CMK (cell line): ENCODE measurements at regions not wholly inside any gene's neighbourhood (a gene's known extent, or its start where the extent isn't known, plus 50 kb on each side); places are given as distances from the start of the nearest gene placed in this dataset.
"Not testable (repeated sequence)": the region's sequence is repeated elsewhere in the genome, so short reads cannot be mapped to it uniquely, and the experiment has no call there.

Experiments
- DNase-seq: peaks from one replicate; pipeline ENCODE4 v3.0.0-alpha.2; 2010; ENCODE audit warnings: low read depth

DNA sequence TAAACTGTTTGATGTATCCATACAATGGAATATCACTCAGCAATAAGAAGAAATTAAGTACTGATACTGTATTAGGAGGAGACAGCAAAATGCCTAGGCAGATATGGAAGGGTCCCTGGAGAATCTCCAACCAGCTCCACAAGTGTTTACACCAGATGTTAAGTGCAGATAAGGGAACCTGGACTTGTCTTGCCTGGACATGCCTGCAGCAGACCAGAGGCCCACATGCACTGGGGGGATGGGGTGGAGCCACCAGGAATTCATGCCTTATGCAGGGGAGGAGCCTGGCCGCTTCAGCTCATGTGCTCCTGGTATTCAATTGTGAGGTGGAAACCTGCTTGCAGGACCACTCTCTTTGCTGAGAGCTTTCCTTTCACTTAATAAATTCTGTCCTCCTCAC is 287.6 kb downstream of the LIPI start:
- DNase-seq, result not testable (repeated sequence)

GRCh38 chr21:13921455-13921854 is 289.3 kb downstream of the LIPI start:
- not testable (repeated sequence) for DNase-seq

DNA sequence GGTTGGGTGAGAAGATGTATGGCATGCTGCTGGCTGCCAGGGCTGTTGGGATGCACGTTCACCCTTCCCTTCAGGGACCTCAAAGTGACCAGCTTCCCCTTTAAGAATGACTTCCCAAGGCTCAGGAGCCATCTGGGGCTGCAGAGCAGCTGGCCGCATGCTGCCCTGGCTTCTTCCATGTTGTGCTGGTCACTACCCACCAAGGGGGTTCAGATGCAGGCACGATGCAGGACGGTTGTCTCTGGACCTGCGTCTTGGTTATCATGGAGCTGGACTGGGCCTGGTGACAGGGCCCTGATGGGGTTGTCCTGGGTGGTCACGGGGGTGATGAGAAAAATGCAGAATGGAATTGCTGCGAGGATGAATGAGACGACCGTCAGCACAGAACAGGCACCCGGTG is 297.8 kb downstream of the POTED start:
- not testable (repeated sequence) for DNase-seq

DNA sequence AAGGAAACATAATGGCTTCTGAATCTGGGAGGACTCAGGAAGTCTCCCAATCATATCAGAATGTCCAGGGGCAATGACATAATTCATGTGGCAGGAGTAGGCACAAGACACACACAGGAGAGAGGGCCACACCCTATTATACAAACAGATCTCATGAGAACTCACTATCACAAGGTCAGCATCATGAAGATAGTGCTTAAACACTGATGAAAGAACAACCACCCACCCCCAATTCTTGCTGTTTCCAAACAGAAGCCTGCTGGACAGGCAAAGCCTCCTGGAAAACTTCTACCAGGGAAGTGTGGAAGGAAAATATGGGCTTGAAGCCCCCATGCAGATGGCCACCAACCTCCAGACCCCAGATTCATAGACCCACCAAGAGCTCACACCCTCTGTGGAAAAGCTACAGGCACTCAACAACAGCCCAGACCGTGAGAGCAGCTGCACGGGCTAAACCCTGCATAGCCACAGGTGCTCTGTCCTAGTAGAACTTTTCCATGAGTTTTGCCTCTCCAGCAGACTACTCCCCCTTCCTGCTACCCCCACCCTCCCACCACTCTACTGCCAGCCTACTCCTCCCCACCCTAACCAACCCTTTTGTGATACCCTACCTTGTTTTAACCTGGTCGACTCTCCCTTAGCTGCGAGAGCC is 287.1 kb downstream of the POTED start:
- DNase-seq, result not testable (repeated sequence)

DNA sequence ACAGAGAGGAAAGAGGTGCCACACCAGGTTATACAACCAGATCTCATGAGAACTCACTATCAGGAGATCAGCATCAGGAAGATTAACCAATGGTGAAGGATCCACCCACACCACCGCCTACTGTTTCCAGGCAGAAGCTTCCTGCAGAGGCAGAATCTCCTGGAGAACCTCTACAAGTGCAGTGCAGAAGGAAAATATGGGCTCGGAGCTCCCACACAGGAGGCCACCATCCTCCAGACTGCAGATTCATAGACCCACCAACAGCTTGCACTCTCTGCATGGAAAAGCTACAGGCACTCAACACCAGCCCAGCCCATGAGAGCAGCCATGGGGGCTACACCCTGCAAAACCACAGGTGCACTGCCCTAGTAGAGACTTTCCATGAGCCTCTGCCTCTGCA is 284.0 kb downstream of the POTED start:
- not testable (repeated sequence) for DNase-seq

GRCh38 chr21:13893025-13893424 is 283.4 kb downstream of the POTED start:
- not testable (repeated sequence) for DNase-seq

DNA sequence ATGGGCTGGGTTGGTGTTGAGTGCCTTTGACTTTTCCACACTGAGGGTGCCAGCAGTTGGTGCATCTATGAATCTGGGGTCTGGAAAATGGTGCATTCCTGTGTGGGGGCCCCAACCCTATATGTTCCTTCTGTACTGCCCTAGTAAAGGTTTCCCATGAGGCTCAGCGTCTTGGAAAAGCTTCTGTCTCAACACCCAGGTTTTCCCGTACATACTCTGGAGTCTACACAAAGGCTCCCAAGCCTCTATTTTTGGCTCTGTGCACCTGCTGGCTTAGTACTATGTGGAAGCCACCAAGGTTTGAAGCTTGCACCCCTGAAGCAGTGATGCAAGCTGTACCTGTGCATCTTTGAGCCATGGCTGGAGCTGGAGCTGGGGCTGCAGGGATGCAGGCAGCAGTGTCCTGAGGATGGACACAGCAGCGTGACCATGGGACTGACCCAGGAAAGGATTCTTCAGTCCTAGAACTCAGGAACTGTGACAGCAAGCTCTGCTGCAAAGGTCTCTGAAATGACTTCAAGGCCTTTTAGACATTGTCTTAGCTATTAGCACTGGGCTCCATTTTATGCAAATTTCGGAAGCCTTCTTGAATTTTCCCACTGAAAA is 282.7 kb downstream of the POTED start:
- DNase-seq, result not testable (repeated sequence)

DNA sequence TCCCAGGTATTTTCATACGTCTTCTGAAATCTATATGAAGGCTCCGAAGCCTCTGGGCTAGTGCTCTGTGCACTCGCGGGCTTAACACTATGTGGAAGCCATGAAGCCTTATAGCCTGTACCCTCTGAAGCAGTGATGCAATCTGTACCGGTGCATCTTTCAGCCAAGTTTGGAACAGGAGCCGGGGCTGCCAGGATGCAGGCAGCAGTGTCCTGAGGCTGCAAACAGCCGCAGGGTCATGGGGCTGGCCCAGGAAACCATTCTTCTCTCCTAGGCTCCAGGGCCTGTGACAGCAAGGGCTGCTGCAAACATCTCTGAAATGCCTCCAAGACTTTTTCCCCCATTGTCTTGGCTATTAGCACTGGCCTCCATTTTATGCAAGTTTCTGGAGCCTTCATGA is 279.6 kb downstream of the POTED start:
- DNase-seq, result not testable (repeated sequence)

DNA sequence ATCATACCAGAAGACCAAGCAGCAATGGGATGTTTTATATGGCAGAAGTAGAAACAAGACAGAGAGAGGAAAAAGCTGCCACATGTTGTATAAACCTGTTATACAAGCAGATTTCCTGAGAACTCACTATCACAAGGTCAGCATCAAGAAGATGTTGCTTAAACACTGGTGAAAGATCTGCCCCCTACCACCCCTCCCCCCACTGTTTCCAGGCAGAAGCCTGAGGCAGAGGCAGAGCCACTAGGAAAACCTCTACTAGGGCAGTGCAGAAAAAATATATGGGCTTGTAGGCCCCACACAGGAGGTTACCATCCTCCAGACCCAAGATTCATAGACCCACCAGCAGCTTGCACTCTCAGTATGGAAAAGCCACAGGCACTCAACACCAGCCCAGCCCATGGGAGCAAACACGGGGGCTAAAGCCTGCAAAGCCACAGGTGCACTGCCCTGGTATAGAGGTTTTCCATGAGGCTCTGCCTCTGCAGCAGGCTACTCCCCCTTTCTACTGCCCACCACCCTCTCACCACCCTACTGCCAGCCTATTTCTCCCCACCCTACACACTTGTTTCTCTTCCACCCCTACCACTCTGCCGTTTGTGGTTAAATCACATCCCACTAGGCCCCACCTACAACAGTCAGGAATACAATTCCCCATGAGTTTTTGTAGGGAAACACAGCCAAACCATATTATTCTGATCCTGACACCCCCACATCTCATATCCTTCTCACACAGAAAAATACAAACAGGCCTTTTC is 274.2 kb downstream of the POTED start:
- DNase-seq, result not testable (repeated sequence)

DNA sequence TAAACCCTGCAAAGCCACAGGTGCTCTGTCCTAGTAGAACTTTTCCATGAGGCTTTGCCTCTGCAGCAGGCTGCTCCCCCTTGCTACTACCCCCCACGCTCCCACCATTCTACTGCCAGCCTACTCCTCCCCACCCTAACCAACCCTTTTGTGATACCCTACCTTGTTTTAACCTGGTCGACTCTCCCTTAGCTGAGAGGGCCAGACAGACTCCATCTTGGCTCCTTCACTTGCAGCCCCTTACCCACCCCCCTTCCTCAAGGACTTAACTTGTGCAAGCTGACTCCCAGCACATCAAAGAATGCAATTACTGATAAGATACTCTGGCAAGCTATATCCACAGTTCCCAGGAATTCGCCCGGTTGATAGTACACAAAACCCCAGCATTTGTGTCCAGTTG is 267.9 kb downstream of the POTED start:
- DNase-seq, result not testable (repeated sequence)

DNA sequence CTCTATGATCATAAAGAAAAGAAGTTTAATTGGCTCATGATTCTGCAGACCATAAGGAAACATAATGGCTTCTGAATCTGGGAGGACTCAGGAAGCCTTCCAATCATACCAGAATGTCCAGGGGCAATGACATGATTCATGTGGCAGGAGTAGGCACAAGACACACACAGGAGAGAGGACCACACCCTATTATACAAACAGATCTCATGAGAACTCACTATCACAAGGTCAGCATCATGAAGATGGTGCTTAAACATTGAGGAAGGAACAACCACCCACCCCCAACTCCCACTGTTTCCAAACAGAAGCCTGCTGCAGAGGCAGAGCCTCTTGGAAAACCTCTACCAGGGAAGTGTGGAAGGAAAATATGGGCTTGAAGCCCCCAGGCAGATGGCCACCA is 267.4 kb downstream of the POTED start:
- not testable (repeated sequence) for DNase-seq

DNA sequence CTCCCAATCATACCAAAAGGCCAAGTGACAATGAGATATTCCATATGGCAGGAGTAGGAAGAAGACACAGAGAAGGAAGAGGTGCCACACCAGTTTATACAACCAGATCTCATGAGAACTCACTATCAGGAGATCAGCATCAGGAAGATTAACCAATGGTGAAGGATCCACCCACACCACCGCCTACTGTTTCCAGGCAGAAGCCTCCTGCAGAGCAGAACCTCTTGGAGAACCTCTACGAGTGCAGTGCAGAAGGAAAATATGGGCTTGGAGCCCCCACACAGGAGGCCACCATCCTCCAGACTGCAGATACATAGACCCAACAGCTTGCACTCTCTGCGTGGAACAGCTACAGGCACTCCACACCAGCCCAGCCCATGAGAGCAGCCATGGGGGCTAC is 264.4 kb downstream of the POTED start:
- DNase-seq, result not testable (repeated sequence)

- DNase-seq, result no peak
Observed at GRCh38 chr21:13854638-13855037, 245.1 kb downstream of the POTED start.

DNA sequence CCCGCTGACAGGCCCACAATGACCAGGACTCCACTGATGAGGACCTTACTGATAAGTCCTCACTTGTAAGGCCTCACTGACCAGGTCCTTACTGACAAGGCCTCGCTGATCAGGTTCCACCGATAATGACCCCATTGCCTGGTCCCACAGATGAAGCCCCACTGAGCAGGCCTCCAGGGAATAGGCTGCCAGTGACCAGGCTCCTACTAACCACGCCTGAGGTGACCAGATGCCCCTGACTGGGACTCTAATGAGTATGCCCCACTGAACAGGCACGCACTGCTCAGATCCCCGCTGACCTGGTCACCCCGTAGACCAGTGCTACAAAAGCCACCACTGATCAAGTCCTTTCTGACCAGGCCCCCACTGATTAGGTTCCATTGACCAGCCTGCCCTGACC is 241.2 kb downstream of the POTED start:
- not testable (repeated sequence) for DNase-seq

DNA sequence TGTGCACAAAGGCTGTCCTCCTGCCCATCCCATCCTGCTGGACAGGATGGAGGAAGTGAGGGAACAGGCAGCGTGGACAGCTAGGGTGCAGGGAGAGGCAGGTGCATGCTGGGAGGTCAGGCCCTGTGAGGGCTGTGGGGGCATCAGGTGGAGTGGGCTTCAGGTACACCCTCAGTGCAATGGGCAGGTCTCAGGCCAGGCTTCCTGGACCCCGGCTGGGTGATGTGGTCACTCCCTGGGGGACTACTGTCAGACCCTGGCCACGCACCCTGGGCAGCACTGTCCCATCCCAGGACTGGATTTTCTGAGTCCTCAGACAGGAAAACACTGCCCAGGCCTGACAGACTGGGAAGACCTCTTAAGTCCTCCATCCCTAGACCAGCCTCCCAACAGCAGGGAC is 239.9 kb downstream of the POTED start:
- not testable (repeated sequence) for DNase-seq

GRCh38 chr21:13846718-13847117 is 237.1 kb downstream of the POTED start:
- not testable (repeated sequence) for DNase-seq

DNA sequence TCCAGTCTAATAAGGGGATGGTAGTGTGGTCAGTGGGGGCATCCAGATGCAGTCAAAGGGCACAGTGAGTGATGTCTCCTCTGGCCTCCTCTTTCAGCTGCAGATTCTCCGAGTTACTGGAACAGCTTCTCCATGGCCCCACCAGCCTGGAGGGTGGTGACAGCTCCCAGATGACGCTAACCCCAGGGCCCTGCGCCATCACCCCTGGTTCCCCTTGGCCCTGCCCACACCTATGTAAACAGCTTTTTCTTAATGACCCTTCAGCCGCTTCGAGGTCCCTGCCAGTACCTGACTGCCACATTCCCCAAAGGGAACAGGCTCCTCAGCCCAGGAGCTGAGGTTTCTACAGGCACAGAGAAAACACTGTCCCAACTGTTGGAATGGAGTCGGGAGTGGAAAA is 235.0 kb downstream of the POTED start:
- DNase-seq, result not testable (repeated sequence)

- not testable (repeated sequence) for DNase-seq
Observed at GRCh38 chr21:13843081-13843480, 233.5 kb downstream of the POTED start.

DNA sequence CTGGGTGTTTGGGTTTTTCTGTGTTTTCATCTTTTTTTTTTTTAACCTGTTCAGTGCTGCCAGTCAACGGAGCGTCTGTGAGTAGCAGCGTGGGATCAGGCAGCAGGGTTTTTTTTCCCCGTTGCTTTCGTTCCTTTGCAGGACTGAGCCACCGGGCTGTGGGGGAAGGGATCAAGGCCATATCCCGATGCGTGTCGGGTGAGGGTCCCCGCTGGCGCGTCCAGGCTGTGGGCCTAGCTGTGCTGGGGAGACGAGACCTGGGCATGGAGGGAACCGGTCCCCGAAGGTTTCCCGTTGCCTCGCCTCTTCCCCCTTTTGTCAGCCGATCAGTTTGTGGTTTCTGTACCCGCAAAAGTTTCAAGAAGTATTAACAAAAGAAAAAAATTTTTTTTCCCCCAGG is 218.1 kb downstream of the POTED start:
- not testable (repeated sequence) for DNase-seq

DNA sequence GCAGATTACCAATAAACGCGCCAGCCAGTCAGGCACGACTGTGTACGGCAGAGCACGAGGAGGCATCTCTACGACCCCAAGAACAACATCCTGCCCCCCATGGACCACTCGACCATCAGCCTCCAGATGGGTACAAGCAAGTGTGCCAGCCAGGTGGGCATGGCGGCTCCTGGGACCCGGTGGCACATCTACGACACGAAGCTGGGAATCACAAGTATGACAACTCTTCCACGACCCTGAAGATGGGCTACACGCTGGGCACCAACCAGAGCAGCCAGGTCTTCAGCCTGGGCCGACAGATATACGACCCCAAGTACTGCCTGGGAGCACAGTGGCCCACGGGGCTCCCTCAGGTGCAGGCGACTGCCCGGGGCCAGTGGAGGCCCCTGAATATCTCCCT is 217.6 kb downstream of the POTED start:
- DNase-seq, result no peak

- not testable (repeated sequence) for DNase-seq
Observed at GRCh38 chr21:13826511-13826910, 216.9 kb downstream of the POTED start.

GRCh38 chr21:13825218-13825778 is 215.7 kb downstream of the POTED start:
- not testable (repeated sequence) for DNase-seq

GRCh38 chr21:13820286-13820685 is 210.7 kb downstream of the POTED start:
- not testable (repeated sequence) for DNase-seq
